ENCODE measurements at regions not wholly inside any gene's neighbourhood (a gene's known extent, or its start where the extent isn't known, plus 50 kb on each side); places are given as distances from the start of the nearest gene placed in this dataset.

- no peak for DNase-seq
- TF ChIP-seq POLR2A (IDR thresholded peaks at IDR 0.05; ENCODE audit: low read length) = no peak
- TF ChIP-seq GATA1 (IDR thresholded peaks at IDR 0.05; ENCODE audit: low read depth, low read length) = no peak
Observed at GRCh38 chr1:29664711-29665110, 428.4 kb downstream of the PTPRU start.

- no peak for TF ChIP-seq GATA1 (IDR thresholded peaks at IDR 0.05; ENCODE audit: low read depth, low read length)
- no peak for TF ChIP-seq POLR2A (IDR thresholded peaks at IDR 0.05; ENCODE audit: low read length)
- no peak for DNase-seq
Observed at GRCh38 chr1:29658688-29659087, 422.4 kb downstream of the PTPRU start.

GRCh38 chr1:29657816-29658215 is 421.5 kb downstream of the PTPRU start:
- no peak for DNase-seq
- TF ChIP-seq GATA1 (IDR thresholded peaks at IDR 0.05; ENCODE audit: low read depth, low read length) (no peak), POLR2A (IDR thresholded peaks at IDR 0.05; ENCODE audit: low read length) (no peak)

GRCh38 chr1:29655945-29656850 is 419.9 kb downstream of the PTPRU start:
- TF ChIP-seq GATA1 (IDR thresholded peaks at IDR 0.05; ENCODE audit: low read depth, low read length) (no peak), POLR2A (IDR thresholded peaks at IDR 0.05; ENCODE audit: low read length) (no peak)
- DNase-seq = peak in 1 of 2 experiments; percentile 2

- TF ChIP-seq POLR2A (IDR thresholded peaks at IDR 0.05; ENCODE audit: low read length) (no peak), GATA1 (IDR thresholded peaks at IDR 0.05; ENCODE audit: low read depth, low read length) (no peak)
- DNase-seq = no peak
Observed at GRCh38 chr1:29655145-29655544, 418.8 kb downstream of the PTPRU start.

GRCh38 chr1:29653886-29654450 is 417.6 kb downstream of the PTPRU start:
- TF ChIP-seq POLR2A (IDR thresholded peaks at IDR 0.05; ENCODE audit: low read length) = no peak
- no peak for TF ChIP-seq GATA1 (IDR thresholded peaks at IDR 0.05; ENCODE audit: low read depth, low read length)
- no peak for DNase-seq

- TF ChIP-seq POLR2A (IDR thresholded peaks at IDR 0.05; ENCODE audit: low read length) (no peak), GATA1 (IDR thresholded peaks at IDR 0.05; ENCODE audit: low read depth, low read length) (no peak)
- no peak for DNase-seq
Observed at GRCh38 chr1:29653034-29653810, 416.9 kb downstream of the PTPRU start.

GRCh38 chr1:29651684-29652665 is 415.7 kb downstream of the PTPRU start:
- DNase-seq = no peak
- TF ChIP-seq POLR2A (IDR thresholded peaks at IDR 0.05; ENCODE audit: low read length) (no peak), GATA1 (IDR thresholded peaks at IDR 0.05; ENCODE audit: low read depth, low read length) (no peak)

GRCh38 chr1:29651246-29651645 is 414.9 kb downstream of the PTPRU start:
- TF ChIP-seq POLR2A (IDR thresholded peaks at IDR 0.05; ENCODE audit: low read length) = no peak
- TF ChIP-seq GATA1 (IDR thresholded peaks at IDR 0.05; ENCODE audit: low read depth, low read length) = no peak
- no peak for DNase-seq

- TF ChIP-seq POLR2A (IDR thresholded peaks at IDR 0.05; ENCODE audit: low read length) (no peak), GATA1 (IDR thresholded peaks at IDR 0.05; ENCODE audit: low read depth, low read length) (no peak)
- DNase-seq = no peak
Observed at GRCh38 chr1:29650476-29650875, 414.2 kb downstream of the PTPRU start.

- TF ChIP-seq POLR2A (IDR thresholded peaks at IDR 0.05; ENCODE audit: low read length) = no peak
- TF ChIP-seq GATA1 (IDR thresholded peaks at IDR 0.05; ENCODE audit: low read depth, low read length) = no peak
- DNase-seq = no peak
Observed at GRCh38 chr1:29650041-29650400, 413.7 kb downstream of the PTPRU start.

- TF ChIP-seq GATA1 (IDR thresholded peaks at IDR 0.05; ENCODE audit: low read depth, low read length) (no peak), POLR2A (IDR thresholded peaks at IDR 0.05; ENCODE audit: low read length) (no peak)
- DNase-seq = no peak
Observed at GRCh38 chr1:29649189-29650040, 413.1 kb downstream of the PTPRU start.

All from erythroblast (primary cell).